SK-N-SH treated with all-trans-retinoic acid at 6 μM for 48 hours (cell line): ENCODE measurements at regions not wholly inside any gene's neighbourhood (a gene's known extent, or its start where the extent isn't known, plus 50 kb on each side); places are given as distances from the start of the nearest gene placed in this dataset.

Experiments used
- ATAC-seq: fragments of 200-7000 bp; cut with Tn5 transposase; 3 replicates; pipeline ENCODE4 v1.9.1; 2020; ENCODE audit warnings: mild to moderate bottlenecking, moderate library complexity
- CSDC2 ChIP-seq: fragments of 250-450 bp; sonication (Bioruptor Pico); IDR thresholded peaks from 2 replicates; pipeline ENCODE4 v1.5.0; 2020; ENCODE audit warnings: mild to moderate bottlenecking, moderate library complexity
- ESRRG ChIP-seq: fragments of 250-450 bp; sonication (Bioruptor Pico); IDR thresholded peaks from 2 replicates; pipeline ENCODE4 v1.6.1; 2021; ENCODE audit warnings: mild to moderate bottlenecking
- GLIS3 ChIP-seq: fragments of 250-450 bp; sonication (Bioruptor Pico); IDR thresholded peaks from 2 replicates; pipeline ENCODE4 v1.5.0; 2020; ENCODE audit warnings: mild to moderate bottlenecking, moderate library complexity
- ISL1 ChIP-seq: fragments of 250-450 bp; sonication (Bioruptor Pico); IDR thresholded peaks from 2 replicates; pipeline ENCODE4 v2.1.2; 2022; ENCODE audit warnings: mild to moderate bottlenecking, moderate library complexity
- OSR1 ChIP-seq: fragments of 250-450 bp; sonication (Bioruptor Pico); IDR thresholded peaks from 2 replicates; pipeline ENCODE4 v1.8.0; 2022; ENCODE audit warnings: moderate library complexity, mild to moderate bottlenecking, inconsistent platforms
- POU6F1 ChIP-seq: fragments of 250-450 bp; sonication (Bioruptor Pico); IDR thresholded peaks from 2 replicates; pipeline ENCODE4 v1.8.0; 2021; ENCODE audit warnings: low read depth, mild to moderate bottlenecking, moderate library complexity, borderline replicate concordance
- PPARA ChIP-seq: fragments of 250-450 bp; sonication (Bioruptor Pico); IDR thresholded peaks from 2 replicates; pipeline ENCODE4 v1.5.0; 2020; ENCODE audit warnings: mild to moderate bottlenecking, borderline replicate concordance
- RARB ChIP-seq: fragments of 250-450 bp; sonication (Bioruptor Pico); IDR thresholded peaks from 2 replicates; pipeline ENCODE4 v1.8.0; 2021; ENCODE audit warnings: mild to moderate bottlenecking, moderate library complexity
- SNAI2 ChIP-seq: fragments of 250-450 bp; sonication (Bioruptor Pico); IDR thresholded peaks from 2 replicates; pipeline ENCODE4 v1.5.0; 2020; ENCODE audit warnings: mild to moderate bottlenecking, moderate library complexity
- TCF4 ChIP-seq: fragments of 250-450 bp; sonication (Bioruptor Pico); IDR thresholded peaks from 2 replicates; pipeline ENCODE4 v1.8.0; 2021; ENCODE audit warnings: mild to moderate bottlenecking, moderate library complexity, borderline replicate concordance
- ZC3H10 ChIP-seq: fragments of 250-450 bp; sonication (Bioruptor Pico); IDR thresholded peaks from 2 replicates; pipeline ENCODE4 v1.5.1; 2021; ENCODE audit warnings: mild to moderate bottlenecking, moderate library complexity
- ZFP3 ChIP-seq: fragments of 250-450 bp; sonication (Bioruptor Pico); IDR thresholded peaks from 2 replicates; pipeline ENCODE4 v1.5.0; 2020; ENCODE audit warnings: mild to moderate bottlenecking, moderate library complexity
- ZFP30 ChIP-seq: fragments of 450-650 bp; formaldehyde crosslinking; IDR thresholded peaks from 2 replicates; pipeline ENCODE4 v1.5.0; 2022; ENCODE audit warnings: mild to moderate bottlenecking, moderate library complexity
- ZNF70 ChIP-seq: fragments of 450-650 bp; formaldehyde crosslinking; IDR thresholded peaks from 2 replicates; pipeline ENCODE4 v1.5.0; 2020; ENCODE audit warnings: mild to moderate bottlenecking, moderate library complexity
- ZNF8 ChIP-seq: fragments of 450-650 bp; formaldehyde crosslinking; IDR thresholded peaks from 2 replicates; pipeline ENCODE4 v1.5.0; 2020; ENCODE audit warnings: mild to moderate bottlenecking, moderate library complexity
- TF ChIP-seq, protein P1 (sequence below): fragments of 250-450 bp; sonication (Bioruptor Pico); IDR thresholded peaks from 2 replicates; pipeline ENCODE4 v1.5.0; 2020; ENCODE audit warnings: mild to moderate bottlenecking, moderate library complexity
- TF ChIP-seq, protein P2 (sequence below): fragments of 250-450 bp; sonication (Bioruptor Pico); IDR thresholded peaks from 2 replicates; pipeline ENCODE4 v1.5.1; 2021; ENCODE audit warnings: mild to moderate bottlenecking, moderate library complexity

- no peak for TF ChIP-seq ZNF70 (CRISPR knock-in tag)
- no peak for TF ChIP-seq ZFP3 (CRISPR knock-in tag)
- TF ChIP-seq ZNF8: no peak
- TF ChIP-seq, protein P1, sequence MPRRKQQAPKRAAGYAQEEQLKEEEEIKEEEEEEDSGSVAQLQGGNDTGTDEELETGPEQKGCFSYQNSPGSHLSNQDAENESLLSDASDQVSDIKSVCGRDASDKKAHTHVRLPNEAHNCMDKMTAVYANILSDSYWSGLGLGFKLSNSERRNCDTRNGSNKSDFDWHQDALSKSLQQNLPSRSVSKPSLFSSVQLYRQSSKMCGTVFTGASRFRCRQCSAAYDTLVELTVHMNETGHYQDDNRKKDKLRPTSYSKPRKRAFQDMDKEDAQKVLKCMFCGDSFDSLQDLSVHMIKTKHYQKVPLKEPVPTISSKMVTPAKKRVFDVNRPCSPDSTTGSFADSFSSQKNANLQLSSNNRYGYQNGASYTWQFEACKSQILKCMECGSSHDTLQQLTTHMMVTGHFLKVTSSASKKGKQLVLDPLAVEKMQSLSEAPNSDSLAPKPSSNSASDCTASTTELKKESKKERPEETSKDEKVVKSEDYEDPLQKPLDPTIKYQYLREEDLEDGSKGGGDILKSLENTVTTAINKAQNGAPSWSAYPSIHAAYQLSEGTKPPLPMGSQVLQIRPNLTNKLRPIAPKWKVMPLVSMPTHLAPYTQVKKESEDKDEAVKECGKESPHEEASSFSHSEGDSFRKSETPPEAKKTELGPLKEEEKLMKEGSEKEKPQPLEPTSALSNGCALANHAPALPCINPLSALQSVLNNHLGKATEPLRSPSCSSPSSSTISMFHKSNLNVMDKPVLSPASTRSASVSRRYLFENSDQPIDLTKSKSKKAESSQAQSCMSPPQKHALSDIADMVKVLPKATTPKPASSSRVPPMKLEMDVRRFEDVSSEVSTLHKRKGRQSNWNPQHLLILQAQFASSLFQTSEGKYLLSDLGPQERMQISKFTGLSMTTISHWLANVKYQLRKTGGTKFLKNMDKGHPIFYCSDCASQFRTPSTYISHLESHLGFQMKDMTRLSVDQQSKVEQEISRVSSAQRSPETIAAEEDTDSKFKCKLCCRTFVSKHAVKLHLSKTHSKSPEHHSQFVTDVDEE (CRISPR knock-in tag): no peak
- no peak for TF ChIP-seq OSR1 (CRISPR knock-in tag)
- TF ChIP-seq ISL1: no peak
- TF ChIP-seq TCF4 (CRISPR knock-in tag): no peak
- no peak for TF ChIP-seq POU6F1
- TF ChIP-seq CSDC2 (CRISPR knock-in tag): no peak
- no peak for TF ChIP-seq GLIS3 (CRISPR knock-in tag)
- TF ChIP-seq ESRRG (CRISPR knock-in tag): no peak
- TF ChIP-seq PPARA (CRISPR knock-in tag): no peak
- TF ChIP-seq, protein P2, sequence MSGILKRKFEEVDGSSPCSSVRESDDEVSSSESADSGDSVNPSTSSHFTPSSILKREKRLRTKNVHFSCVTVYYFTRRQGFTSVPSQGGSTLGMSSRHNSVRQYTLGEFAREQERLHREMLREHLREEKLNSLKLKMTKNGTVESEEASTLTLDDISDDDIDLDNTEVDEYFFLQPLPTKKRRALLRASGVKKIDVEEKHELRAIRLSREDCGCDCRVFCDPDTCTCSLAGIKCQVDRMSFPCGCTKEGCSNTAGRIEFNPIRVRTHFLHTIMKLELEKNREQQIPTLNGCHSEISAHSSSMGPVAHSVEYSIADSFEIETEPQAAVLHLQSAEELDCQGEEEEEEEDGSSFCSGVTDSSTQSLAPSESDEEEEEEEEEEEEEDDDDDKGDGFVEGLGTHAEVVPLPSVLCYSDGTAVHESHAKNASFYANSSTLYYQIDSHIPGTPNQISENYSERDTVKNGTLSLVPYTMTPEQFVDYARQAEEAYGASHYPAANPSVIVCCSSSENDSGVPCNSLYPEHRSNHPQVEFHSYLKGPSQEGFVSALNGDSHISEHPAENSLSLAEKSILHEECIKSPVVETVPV (CRISPR knock-in tag): no peak
- TF ChIP-seq RARB (CRISPR knock-in tag): no peak
- TF ChIP-seq, all 23 proteins: peak for 0
- no peak for ATAC-seq
Observed at GRCh38 chr18:65988972-65989371, 238.2 kb downstream of the CDH7 start.

GRCh38 chr18:65988386-65988785 lies 237.6 kb downstream of the CDH7 start:
- no peak for ATAC-seq
- TF ChIP-seq POU6F1 (no peak), ZC3H10 (no peak)

DNA sequence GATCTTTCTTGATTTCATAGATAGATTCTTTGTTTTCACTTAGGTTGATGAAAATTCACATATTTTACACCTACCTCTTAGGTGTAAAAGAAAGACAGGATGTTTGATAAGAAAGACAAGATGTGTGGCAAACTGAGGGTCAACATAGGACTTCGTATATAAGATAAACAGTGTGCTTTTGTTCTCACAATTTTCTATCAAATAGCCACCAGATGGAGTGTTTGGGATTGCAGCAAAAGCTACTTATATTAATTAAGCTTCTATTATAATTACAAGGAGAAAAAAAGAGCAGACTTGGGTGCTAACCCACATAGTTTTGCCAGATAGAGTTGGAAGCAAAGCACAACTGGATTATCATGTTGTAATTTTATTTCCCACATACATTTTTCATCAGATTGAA lies 232.9 kb downstream of the CDH7 start:
- TF ChIP-seq SNAI2: no peak
- no peak for ATAC-seq

DNA sequence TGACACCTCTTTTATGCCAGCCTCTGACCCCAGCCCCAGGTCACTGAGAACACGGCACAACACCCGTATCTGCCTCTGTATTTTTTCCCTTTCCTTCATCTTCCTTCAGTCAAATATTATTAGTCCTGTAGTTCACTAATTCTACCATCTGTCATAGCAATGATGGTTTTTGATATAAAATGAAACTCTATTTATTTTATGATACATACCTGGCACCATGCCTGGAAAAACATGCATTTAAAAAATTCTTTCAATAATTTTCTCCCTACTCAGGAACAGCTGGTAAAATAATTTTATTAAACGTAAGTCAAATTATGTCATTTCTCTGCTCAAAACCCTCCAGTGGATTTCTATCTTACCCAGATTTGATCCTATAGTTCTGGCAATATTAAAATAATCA lies 224.7 kb downstream of the CDH7 start:
- ATAC-seq: no peak
- no peak for TF ChIP-seq OSR1 (CRISPR knock-in tag)
- no peak for TF ChIP-seq ZFP30
- TF ChIP-seq ISL1: peak; percentile 64

- ATAC-seq: no peak
- TF ChIP-seq ZC3H10 (no peak), ESRRG (CRISPR knock-in tag) (no peak)
- TF ChIP-seq, all 23 proteins: peak for 0
Observed at GRCh38 chr18:65974758-65975157, 223.9 kb downstream of the CDH7 start.

- ATAC-seq: no peak
- TF ChIP-seq, protein P1 (CRISPR knock-in tag): no peak
- TF ChIP-seq ISL1: peak; percentile 14; the same call in 1 of the 2 replicates
Observed at GRCh38 chr18:65968239-65969004, 217.6 kb downstream of the CDH7 start.
